CD14-positive monocyte (primary cell): ENCODE measurements at regions not wholly inside any gene's neighbourhood (a gene's known extent, or its start where the extent isn't known, plus 50 kb on each side); places are given as distances from the start of the nearest gene placed in this dataset.

Experiments
- DNase-seq, 3 donors: peaks; one replicate each; pipeline ENCODE4 v3.0.0-alpha.2; 2011 to 2022
- H2AFZ ChIP-seq: 2 replicates; pipeline ENCODE4 v1.6.0; 2012; ENCODE audit warnings: mild to moderate bottlenecking, low read depth, low read length, inconsistent platforms; ENCODE audit not compliant: insufficient read depth, poor library complexity, severe bottlenecking
- H3K27ac ChIP-seq, 2 donors: 1 replicate in 1 of 2; 2 replicates in 1 of 2; pipeline ENCODE4 v1.5.1; 2012 to 2013; ENCODE audit warnings: low read length in 2 of 2, control low read depth in 1 of 2, inconsistent platforms in 1 of 2, low read depth in 1 of 2, mild to moderate bottlenecking in 1 of 2
- H3K27me3 ChIP-seq, 2 donors: one replicate each; pipeline versions ENCODE4 v1.6.0 to v1.6.1; 2011 to 2013; ENCODE audit warnings: low read length in 2 of 2; ENCODE audit not compliant: control insufficient read depth in 2 of 2, insufficient read depth in 2 of 2
- H3K36me3 ChIP-seq, 2 donors: replicated peaks in 1 of 2; 1 replicate in 1 of 2; 2 replicates in 1 of 2; pipeline versions ENCODE4 v1.5.1 to v1.6.1; 2012 to 2013; ENCODE audit warnings: low read length in 2 of 2, control low read depth in 1 of 2, inconsistent platforms in 1 of 2, mild to moderate bottlenecking in 1 of 2; ENCODE audit not compliant: insufficient read depth in 2 of 2, control insufficient read depth in 1 of 2
- H3K4me1 ChIP-seq, 2 donors: 1 replicate in 1 of 2; 2 replicates in 1 of 2; pipeline versions ENCODE4 v1.5.1 to v1.6.1; 2012 to 2013; ENCODE audit warnings: low read length in 2 of 2, control low read depth in 1 of 2, inconsistent platforms in 1 of 2, mild to moderate bottlenecking in 1 of 2, moderate library complexity in 1 of 2; ENCODE audit not compliant: insufficient read depth in 2 of 2, control insufficient read depth in 1 of 2
- H3K4me2 ChIP-seq: replicated peaks from 2 replicates; pipeline ENCODE3; 2012; ENCODE audit warnings: low read length, moderate library complexity, mild to moderate bottlenecking; ENCODE audit not compliant: poor library complexity, severe bottlenecking; ENCODE audit errors: extremely low read depth
- H3K4me3 ChIP-seq, 3 experiments: fragments of 200-600 bp in 1 of 3; sonication (generic) in 1 of 3; replicated peaks in 1 of 3; 1 replicate in 2 of 3; 2 replicates in 1 of 3; pipeline ENCODE4 v1.5.1; 2011 to 2013; ENCODE audit warnings: low read length in 3 of 3, mild to moderate bottlenecking in 3 of 3, control low read depth in 2 of 3, low read depth in 2 of 3, inconsistent platforms in 1 of 3, moderate library complexity in 1 of 3
- H3K79me2 ChIP-seq: 2 replicates; pipeline ENCODE4 v1.6.0; 2012; ENCODE audit warnings: mild to moderate bottlenecking, control low read depth, inconsistent platforms, low read length, moderate library complexity; ENCODE audit not compliant: insufficient read depth
- H3K9ac ChIP-seq: 2 replicates; pipeline ENCODE4 v1.6.0; 2017; ENCODE audit warnings: low read length, mild to moderate bottlenecking; ENCODE audit not compliant: insufficient read depth, poor library complexity, severe bottlenecking
- H3K9me3 ChIP-seq, 2 donors: replicated peaks in 1 of 2; 1 replicate in 1 of 2; 2 replicates in 1 of 2; pipeline versions ENCODE4 v1.5.1 to v1.6.1; 2012 to 2013; ENCODE audit warnings: low read length in 2 of 2, control low read depth in 1 of 2; ENCODE audit not compliant: control insufficient read depth in 1 of 2, insufficient read depth in 1 of 2
- H4K20me1 ChIP-seq: 2 replicates; pipeline ENCODE4 v1.6.0; 2012; ENCODE audit warnings: mild to moderate bottlenecking, low read length, control low read depth, moderate library complexity; ENCODE audit not compliant: insufficient read depth
- H3K27ac Mint-ChIP-seq, 7 donors: one replicate each; pipeline ENCODE4 v1.8.0; 2020; ENCODE audit warnings: mild to moderate bottlenecking in 7 of 7, mixed read lengths in 7 of 7, moderate library complexity in 6 of 7, inconsistent platforms in 2 of 7
- H3K27me3 Mint-ChIP-seq, 3 donors: one replicate each; pipeline ENCODE4 v1.8.0; 2021 to 2022; ENCODE audit warnings: low read depth in 3 of 3, mild to moderate bottlenecking in 3 of 3, mixed read lengths in 3 of 3, moderate library complexity in 3 of 3, inconsistent platforms in 1 of 3
- H3K36me3 Mint-ChIP-seq, 2 donors: one replicate each; pipeline ENCODE4 v1.8.0; 2020; ENCODE audit warnings: mixed read lengths in 2 of 2, inconsistent platforms in 1 of 2, mild to moderate bottlenecking in 1 of 2
- H3K4me1 Mint-ChIP-seq: one replicate; pipeline ENCODE4 v1.8.0; 2020; ENCODE audit warnings: mild to moderate bottlenecking, mixed read lengths
- H3K4me3 Mint-ChIP-seq, 2 donors: one replicate each; pipeline ENCODE4 v1.8.0; 2020; ENCODE audit warnings: mild to moderate bottlenecking in 2 of 2, mixed read lengths in 2 of 2, moderate library complexity in 1 of 2
- H3K9me3 Mint-ChIP-seq, 7 donors: one replicate each; pipeline ENCODE4 v1.8.0; 2020 to 2022; ENCODE audit warnings: mixed read lengths in 7 of 7, mild to moderate bottlenecking in 6 of 7, moderate library complexity in 6 of 7, inconsistent platforms in 2 of 7
- WGBS: methylation state at CpG from one replicate; pipeline ENCODE4 v1.1.5; 2013; ENCODE audit warnings: missing lambda C conversion rate; ENCODE audit not compliant: insufficient coverage; 5-methylcytosine and 5-hydroxymethylcytosine counted together
- intact Hi-C, 2 donors: fragments of 100-400 bp; cut with micrococcal nuclease; formaldehyde crosslinking; loops; one replicate each; pipeline versions ENCODE4 v1.15.0 to v1.15.1; 2023
- TF ChIP-seq, protein P1 (sequence below): fragments of 200-600 bp; IDR thresholded peaks from one replicate; pipeline ENCODE4 v1.8.0; 2022; ENCODE audit warnings: antibody characterized with exemption, mild to moderate bottlenecking

DNA sequence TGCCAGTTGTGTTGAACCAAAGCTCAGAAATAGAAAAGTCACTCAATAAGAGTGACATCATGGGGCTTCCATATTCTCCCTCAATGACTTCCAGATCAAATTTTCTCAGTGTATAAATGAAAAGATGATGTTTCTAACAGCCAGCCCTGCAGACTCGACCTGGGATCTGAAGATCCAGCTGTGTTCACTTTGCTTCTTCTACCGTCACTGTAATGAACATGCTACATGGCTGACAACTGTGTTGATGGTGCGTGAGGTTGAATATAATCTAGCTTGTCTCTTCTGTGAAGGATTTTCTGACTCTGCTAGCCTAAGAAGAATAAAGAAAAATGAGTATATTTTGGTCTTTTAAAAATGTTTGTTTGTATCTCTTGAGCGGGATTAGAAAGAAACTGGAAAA lies 577.8 kb downstream of the ETNK1 start:
- H3K4me3 Mint-ChIP-seq = no peak overlapping the region
- H3K9me3 Mint-ChIP-seq = peaks cover 0 to 2% (median 0%) of the 10 kb centered on the region in 7 donors
- no peaks in the 10 kb centered on the region for H3K4me1 Mint-ChIP-seq
- Histone ChIP-seq H3K27ac (no peak overlapping the region), H3K36me3 (no peaks in the 10 kb centered on the region), H2AFZ (no peak overlapping the region), H3K4me3 (no peak overlapping the region), H3K79me2 (no peaks in the 10 kb centered on the region), H3K9ac (no peak overlapping the region), H3K27me3 (no peaks in the 10 kb centered on the region), H3K9me3 (no peaks in the 10 kb centered on the region), H3K4me1 (no peaks in the 10 kb centered on the region), H4K20me1 (no peaks in the 10 kb centered on the region), H3K4me2 (no peak overlapping the region)
- TF ChIP-seq, protein P1, sequence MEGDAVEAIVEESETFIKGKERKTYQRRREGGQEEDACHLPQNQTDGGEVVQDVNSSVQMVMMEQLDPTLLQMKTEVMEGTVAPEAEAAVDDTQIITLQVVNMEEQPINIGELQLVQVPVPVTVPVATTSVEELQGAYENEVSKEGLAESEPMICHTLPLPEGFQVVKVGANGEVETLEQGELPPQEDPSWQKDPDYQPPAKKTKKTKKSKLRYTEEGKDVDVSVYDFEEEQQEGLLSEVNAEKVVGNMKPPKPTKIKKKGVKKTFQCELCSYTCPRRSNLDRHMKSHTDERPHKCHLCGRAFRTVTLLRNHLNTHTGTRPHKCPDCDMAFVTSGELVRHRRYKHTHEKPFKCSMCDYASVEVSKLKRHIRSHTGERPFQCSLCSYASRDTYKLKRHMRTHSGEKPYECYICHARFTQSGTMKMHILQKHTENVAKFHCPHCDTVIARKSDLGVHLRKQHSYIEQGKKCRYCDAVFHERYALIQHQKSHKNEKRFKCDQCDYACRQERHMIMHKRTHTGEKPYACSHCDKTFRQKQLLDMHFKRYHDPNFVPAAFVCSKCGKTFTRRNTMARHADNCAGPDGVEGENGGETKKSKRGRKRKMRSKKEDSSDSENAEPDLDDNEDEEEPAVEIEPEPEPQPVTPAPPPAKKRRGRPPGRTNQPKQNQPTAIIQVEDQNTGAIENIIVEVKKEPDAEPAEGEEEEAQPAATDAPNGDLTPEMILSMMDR = no peak
- intact Hi-C loops = loop anchor here in 1 of 2 donors (10.0 kb wide), 1 partner anchor 1572 kb away; no protein-coding TSS in a partner anchor
- no peak overlapping the region for H3K27ac Mint-ChIP-seq
- DNase-seq = no peak
- no peaks in the 10 kb centered on the region for H3K36me3 Mint-ChIP-seq
- WGBS = 43% methylated on average over 1 of the region's 4 CpGs
- H3K27me3 Mint-ChIP-seq = no peaks in the 10 kb centered on the region

- Histone ChIP-seq H3K4me1 (no peaks in the 10 kb centered on the region), H3K27me3 (no peaks in the 10 kb centered on the region), H3K9ac (no peak overlapping the region), H3K4me3 (no peak overlapping the region), H3K9me3 (no peaks in the 10 kb centered on the region), H3K27ac (no peak overlapping the region), H3K79me2 (no peaks in the 10 kb centered on the region), H3K4me2 (no peak overlapping the region), H3K36me3 (no peaks in the 10 kb centered on the region), H2AFZ (no peak overlapping the region), H4K20me1 (no peaks in the 10 kb centered on the region)
- H3K4me1 Mint-ChIP-seq = no peaks in the 10 kb centered on the region
- no peaks in the 10 kb centered on the region for H3K36me3 Mint-ChIP-seq
- H3K27me3 Mint-ChIP-seq = no peaks in the 10 kb centered on the region
- H3K4me3 Mint-ChIP-seq = no peak overlapping the region
- H3K27ac Mint-ChIP-seq = no peak overlapping the region
- peak; percentile 8 to 42 (median 37) for DNase-seq
- TF ChIP-seq, protein P1 = peak; percentile 93
- peaks cover 0 to 2% (median 0%) of the 10 kb centered on the region in 7 donors for H3K9me3 Mint-ChIP-seq
- intact Hi-C loops = loop anchor here in 1 of 2 donors (10.0 kb wide), 1 partner anchor 1570 kb away; no protein-coding TSS in a partner anchor
- WGBS = 0% methylated on average over 1 of the region's 3 CpGs
Observed at GRCh38 chr12:23204933-23205778, 580.2 kb downstream of the ETNK1 start.
